GM19452 (cell line): ENCODE measurements at regions not wholly inside any gene's neighbourhood (a gene's known extent, or its start where the extent isn't known, plus 50 kb on each side); places are given as distances from the start of the nearest gene placed in this dataset.

ENCODE experiments used
- ATAC-seq: cut with Tn5 transposase; IDR thresholded peaks from one replicate; pipeline ENCODE4 v1.9.1; 2021; ENCODE audit not compliant: unreplicated experiment

GRCh38 chr10:78504181-78504580 lies 470.5 kb downstream of the RPS24 start:
- no peak for ATAC-seq

- no peak for ATAC-seq
Observed at GRCh38 chr10:78505657-78506056, 472.0 kb downstream of the RPS24 start.

GRCh38 chr10:78506614-78507013 lies 473.0 kb downstream of the RPS24 start:
- ATAC-seq: no peak

GRCh38 chr10:78507510-78508160 lies 474.0 kb downstream of the RPS24 start:
- ATAC-seq: no peak

DNA sequence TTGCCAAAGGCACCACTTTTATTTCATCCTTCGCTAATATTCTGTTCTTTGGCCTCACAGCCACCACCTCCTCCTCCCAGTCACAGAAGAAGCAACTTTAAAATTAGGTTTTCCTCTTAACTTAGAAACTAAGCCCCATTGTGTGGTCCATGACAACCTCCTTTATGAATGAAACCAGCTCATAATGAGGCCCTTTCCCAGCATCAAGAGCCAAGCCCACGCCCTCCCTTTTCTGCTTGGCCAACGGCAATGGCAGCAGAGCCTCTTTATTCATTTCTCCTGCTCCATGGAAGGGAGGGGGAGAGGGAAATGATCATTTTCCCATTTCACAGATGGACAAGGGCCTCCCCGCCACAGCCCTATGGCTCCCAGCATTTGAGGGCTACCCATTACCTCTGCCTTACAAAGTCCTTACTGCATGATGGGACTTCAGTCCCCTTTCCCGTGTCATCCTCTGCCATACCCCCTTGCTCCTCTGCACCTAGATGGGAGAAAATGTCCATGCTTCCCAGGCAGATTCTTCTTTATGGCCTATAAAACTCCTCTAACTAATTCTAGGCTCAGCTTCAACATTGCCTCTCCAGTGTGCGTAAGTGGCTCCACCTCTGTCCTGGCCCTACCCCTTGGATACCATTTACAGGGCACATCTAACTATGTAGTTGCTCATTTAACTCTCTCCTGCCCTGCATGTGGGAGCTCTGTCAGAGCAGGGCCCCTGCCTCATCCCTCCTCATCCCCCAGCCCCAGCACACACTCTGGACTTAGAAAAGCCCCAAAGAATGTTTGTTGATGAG lies 475.5 kb downstream of the RPS24 start:
- ATAC-seq: no peak

DNA sequence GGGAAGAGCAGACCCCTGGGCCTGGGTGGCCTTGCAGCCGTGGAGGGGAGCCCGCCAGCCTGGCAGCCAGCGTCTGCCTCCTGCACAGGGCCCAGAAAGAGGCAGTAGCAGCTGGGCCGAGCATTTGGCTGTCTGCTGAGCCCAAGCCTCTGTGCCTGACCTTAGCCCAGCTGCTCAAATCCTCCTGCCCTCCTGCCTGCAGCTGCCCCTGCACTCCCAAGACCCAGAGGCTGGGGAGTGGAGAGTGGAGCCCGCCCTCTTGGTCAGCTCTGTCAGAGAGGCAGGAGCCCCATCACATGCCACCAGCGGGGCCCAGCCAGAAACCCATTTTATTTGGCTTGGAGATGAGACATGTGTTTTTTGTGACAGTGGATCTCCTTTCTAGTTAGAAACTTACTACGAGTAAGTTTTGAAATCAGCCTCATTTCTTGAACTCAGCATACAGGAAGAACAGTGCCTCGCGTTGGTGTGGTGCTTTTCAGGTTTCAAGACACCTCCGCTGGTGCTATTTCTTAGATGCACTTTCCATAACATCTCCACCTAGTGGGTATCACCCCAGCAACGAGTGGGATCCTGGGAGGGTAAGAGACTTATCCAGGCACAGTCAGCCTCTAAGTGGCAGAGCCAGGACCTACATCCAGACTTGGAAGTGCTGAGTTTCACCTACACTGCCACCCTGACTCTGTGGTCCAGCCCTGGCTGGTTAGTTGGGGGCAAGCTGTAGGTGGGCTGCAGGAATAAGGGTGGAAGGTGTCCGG lies 477.1 kb downstream of the RPS24 start:
- no peak for ATAC-seq

GRCh38 chr10:78511324-78512204 lies 477.9 kb downstream of the RPS24 start:
- ATAC-seq: no peak

GRCh38 chr10:78512205-78512550 lies 478.5 kb downstream of the RPS24 start:
- ATAC-seq: no peak

GRCh38 chr10:78513330-78513729 lies 479.7 kb downstream of the RPS24 start:
- ATAC-seq: no peak

GRCh38 chr10:78513986-78514385 lies 480.3 kb downstream of the RPS24 start:
- no peak for ATAC-seq

DNA sequence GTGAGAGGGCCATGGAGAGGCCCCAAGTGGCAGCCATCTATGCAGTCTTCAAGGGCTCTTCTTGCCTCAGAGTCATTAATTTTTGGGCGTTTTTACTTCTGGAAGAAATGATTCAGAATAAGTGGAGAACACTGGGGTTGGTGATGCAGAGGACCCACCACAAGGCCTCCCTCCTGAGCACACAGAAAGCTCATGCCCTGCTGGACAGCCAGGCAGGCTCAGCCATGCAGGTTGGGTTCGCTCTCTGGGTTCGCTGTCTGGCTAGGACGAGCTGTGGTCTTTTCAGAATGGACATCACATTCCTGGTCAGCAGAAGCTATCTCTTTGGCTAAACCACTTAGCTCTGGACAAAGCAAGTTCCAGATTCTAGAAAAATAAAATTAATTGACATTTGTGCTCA lies 480.8 kb downstream of the RPS24 start:
- ATAC-seq: no peak

GRCh38 chr10:78515038-78515872 lies 481.6 kb downstream of the RPS24 start:
- ATAC-seq: no peak

DNA sequence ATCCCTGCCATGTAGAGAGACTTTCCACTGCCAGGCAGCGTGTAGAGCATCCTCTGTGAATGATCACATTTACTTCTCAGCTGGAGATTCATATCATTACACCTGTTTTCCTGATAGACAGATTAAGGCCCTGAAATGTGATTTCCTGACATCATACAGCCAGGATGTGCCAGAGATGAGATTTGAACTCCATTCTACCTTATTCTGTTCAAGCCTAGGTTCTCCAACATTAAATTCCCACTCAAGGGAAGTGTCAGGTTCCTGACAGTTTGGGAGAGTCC lies 482.1 kb downstream of the RPS24 start:
- no peak for ATAC-seq

GRCh38 chr10:78516236-78516635 lies 482.6 kb downstream of the RPS24 start:
- no peak for ATAC-seq

- ATAC-seq: no peak
Observed at GRCh38 chr10:78516756-78517155, 483.1 kb downstream of the RPS24 start.

- no peak for ATAC-seq
Observed at GRCh38 chr10:78518224-78518623, 484.6 kb downstream of the RPS24 start.

- ATAC-seq: no peak
Observed at GRCh38 chr10:78520737-78521430, 487.2 kb downstream of the RPS24 start.

DNA sequence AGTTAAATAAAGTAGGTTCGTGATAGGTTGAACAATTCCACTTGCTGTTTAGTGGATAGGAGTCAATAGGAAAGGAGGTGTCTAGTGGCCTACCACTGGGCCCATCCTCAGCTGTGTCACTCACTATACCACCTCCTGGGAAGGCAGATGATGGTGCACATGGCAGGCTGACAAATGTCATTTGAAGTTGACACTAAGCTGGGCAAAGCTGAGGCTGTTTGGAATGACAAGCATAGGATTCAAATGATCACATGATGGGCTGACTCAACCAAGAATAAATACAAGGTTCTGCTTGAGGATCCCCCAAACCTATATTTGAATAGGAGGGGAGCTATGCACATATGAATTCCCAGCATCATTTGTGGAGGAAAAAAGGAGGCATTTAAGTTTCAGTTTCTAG lies 489.8 kb downstream of the RPS24 start:
- ATAC-seq: no peak

DNA sequence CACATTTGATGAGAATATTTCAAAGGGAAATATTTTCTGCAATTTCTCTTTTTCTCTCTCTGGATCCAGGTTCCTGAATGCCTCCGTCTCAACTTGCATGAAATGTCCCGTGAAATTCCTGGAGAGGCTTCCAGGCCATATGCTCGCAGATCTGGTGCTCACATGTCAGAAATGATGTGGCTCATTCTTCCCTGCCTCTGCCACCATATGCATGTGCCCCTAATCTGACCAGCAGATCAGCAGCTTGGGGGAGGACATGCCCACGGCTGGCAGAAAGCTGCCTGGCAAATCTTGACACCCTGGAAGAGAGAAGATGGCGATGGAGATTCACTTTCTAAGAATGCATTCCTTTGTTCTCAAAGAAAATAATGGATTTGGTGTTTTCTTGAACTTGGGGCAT lies 490.7 kb downstream of the RPS24 start:
- no peak for ATAC-seq

GRCh38 chr10:78524941-78525340 lies 491.3 kb downstream of the RPS24 start:
- no peak for ATAC-seq
